Neural progenitor cell (in vitro differentiated cells): ENCODE measurements at regions not wholly inside any gene's neighbourhood (a gene's known extent, or its start where the extent isn't known, plus 50 kb on each side); places are given as distances from the start of the nearest gene placed in this dataset.

Experiments
- EZH2 ChIP-seq: fragments of 200-600 bp; sonication (generic); IDR thresholded peaks from 2 replicates; pipeline ENCODE4 v1.6.1; 2017; ENCODE audit warnings: antibody characterized with exemption, mild to moderate bottlenecking, moderate library complexity
- TF ChIP-seq, protein P1 (sequence below): fragments of 200-600 bp; sonication (generic); IDR thresholded peaks from 2 replicates; pipeline ENCODE4 v1.5.1; 2017; ENCODE audit warnings: antibody characterized with exemption, mild to moderate bottlenecking

DNA sequence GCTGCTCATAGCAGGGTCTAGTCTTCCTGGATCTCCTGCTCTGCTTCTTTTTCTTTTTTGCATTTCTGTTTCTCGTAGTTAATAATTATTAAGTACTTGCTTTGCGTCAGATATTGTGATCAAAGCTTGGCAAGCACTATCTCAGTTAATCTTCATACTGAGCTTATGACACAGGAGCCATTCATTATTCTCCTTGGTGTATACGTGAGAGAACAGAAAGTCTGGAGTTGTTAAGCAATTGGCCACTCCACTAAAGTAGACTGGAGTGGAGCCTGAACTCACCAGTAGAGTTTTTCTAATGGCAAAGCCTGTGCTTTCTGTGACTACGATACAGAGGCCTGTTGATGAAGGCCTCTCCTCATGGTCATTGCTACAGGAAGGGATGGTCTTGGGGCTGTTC, 285.9 kb downstream of the RFC3 start:
- TF ChIP-seq EZH2, result no peak
- TF ChIP-seq, protein P1, sequence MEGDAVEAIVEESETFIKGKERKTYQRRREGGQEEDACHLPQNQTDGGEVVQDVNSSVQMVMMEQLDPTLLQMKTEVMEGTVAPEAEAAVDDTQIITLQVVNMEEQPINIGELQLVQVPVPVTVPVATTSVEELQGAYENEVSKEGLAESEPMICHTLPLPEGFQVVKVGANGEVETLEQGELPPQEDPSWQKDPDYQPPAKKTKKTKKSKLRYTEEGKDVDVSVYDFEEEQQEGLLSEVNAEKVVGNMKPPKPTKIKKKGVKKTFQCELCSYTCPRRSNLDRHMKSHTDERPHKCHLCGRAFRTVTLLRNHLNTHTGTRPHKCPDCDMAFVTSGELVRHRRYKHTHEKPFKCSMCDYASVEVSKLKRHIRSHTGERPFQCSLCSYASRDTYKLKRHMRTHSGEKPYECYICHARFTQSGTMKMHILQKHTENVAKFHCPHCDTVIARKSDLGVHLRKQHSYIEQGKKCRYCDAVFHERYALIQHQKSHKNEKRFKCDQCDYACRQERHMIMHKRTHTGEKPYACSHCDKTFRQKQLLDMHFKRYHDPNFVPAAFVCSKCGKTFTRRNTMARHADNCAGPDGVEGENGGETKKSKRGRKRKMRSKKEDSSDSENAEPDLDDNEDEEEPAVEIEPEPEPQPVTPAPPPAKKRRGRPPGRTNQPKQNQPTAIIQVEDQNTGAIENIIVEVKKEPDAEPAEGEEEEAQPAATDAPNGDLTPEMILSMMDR, result no peak
